Natural killer cell (primary cell): ENCODE measurements at regions not wholly inside any gene's neighbourhood (a gene's known extent, or its start where the extent isn't known, plus 50 kb on each side); places are given as distances from the start of the nearest gene placed in this dataset.

Source experiments
- ATAC-seq, 3 donors: fragments of 150-1000 bp in 2 of 3; fragments of 200-7000 bp in 1 of 3; cut with Tn5 transposase; 1 replicate in 1 of 3; 2 replicates in 2 of 3; pipeline ENCODE4 v1.10.0; 2021; ENCODE audit warnings: mild to moderate bottlenecking in 2 of 3, moderate library complexity in 2 of 3
- DNase-seq, 2 donors: peaks; one replicate each; pipeline versions ENCODE4 v3.0.0 to v3.0.0-alpha.2; 2013 to 2021; ENCODE audit warnings: mixed read lengths in 1 of 2
- H3K27ac ChIP-seq: one replicate; pipeline ENCODE4 v1.5.1; 2013; ENCODE audit warnings: mild to moderate bottlenecking, low read length
- H3K27me3 ChIP-seq: one replicate; pipeline ENCODE4 v1.6.1; 2013; ENCODE audit warnings: low read length; ENCODE audit not compliant: control insufficient read depth, insufficient read depth
- H3K36me3 ChIP-seq: one replicate; pipeline ENCODE4 v1.6.1; 2013; ENCODE audit warnings: low read length; ENCODE audit not compliant: control insufficient read depth, insufficient read depth
- H3K4me1 ChIP-seq: one replicate; pipeline ENCODE4 v1.6.1; 2013; ENCODE audit warnings: low read length; ENCODE audit not compliant: control insufficient read depth, insufficient read depth
- H3K4me3 ChIP-seq: one replicate; pipeline ENCODE4 v1.5.1; 2013; ENCODE audit warnings: low read length
- H3K9me3 ChIP-seq: one replicate; pipeline ENCODE4 v1.6.1; 2013; ENCODE audit warnings: low read length; ENCODE audit not compliant: control insufficient read depth, insufficient read depth
- H3K27ac Mint-ChIP-seq, 2 donors: one replicate each; pipeline ENCODE4 v1.8.0; 2022; ENCODE audit warnings: mild to moderate bottlenecking in 2 of 2, mixed read lengths in 2 of 2, moderate library complexity in 1 of 2
- H3K27me3 Mint-ChIP-seq, 2 donors: one replicate each; pipeline ENCODE4 v1.8.0; 2022; ENCODE audit warnings: low read depth in 2 of 2, mixed read lengths in 2 of 2
- H3K36me3 Mint-ChIP-seq: one replicate; pipeline ENCODE4 v1.8.0; 2022; ENCODE audit warnings: mixed read lengths
- H3K4me1 Mint-ChIP-seq, 2 donors: one replicate each; pipeline ENCODE4 v1.8.0; 2022; ENCODE audit warnings: mixed read lengths in 2 of 2
- H3K4me3 Mint-ChIP-seq: one replicate; pipeline ENCODE4 v1.8.0; 2022; ENCODE audit warnings: mild to moderate bottlenecking, moderate library complexity, mixed read lengths
- H3K9me3 Mint-ChIP-seq, 2 donors: one replicate each; pipeline ENCODE4 v1.8.0; 2022; ENCODE audit warnings: mixed read lengths in 2 of 2
- WGBS: methylation state at CpG from one replicate; pipeline ENCODE4 v1.1.7; 2013; ENCODE audit warnings: missing lambda C conversion rate; ENCODE audit not compliant: insufficient coverage; 5-methylcytosine and 5-hydroxymethylcytosine counted together
- intact Hi-C: fragments of 100-400 bp; cut with micrococcal nuclease; formaldehyde crosslinking; loops from one replicate; pipeline ENCODE4 v1.14.2; 2022
- TF ChIP-seq, protein P1 (sequence below): fragments of 200-600 bp; IDR thresholded peaks from one replicate; pipeline ENCODE4 v1.8.0; 2022; ENCODE audit warnings: antibody characterized with exemption

DNA sequence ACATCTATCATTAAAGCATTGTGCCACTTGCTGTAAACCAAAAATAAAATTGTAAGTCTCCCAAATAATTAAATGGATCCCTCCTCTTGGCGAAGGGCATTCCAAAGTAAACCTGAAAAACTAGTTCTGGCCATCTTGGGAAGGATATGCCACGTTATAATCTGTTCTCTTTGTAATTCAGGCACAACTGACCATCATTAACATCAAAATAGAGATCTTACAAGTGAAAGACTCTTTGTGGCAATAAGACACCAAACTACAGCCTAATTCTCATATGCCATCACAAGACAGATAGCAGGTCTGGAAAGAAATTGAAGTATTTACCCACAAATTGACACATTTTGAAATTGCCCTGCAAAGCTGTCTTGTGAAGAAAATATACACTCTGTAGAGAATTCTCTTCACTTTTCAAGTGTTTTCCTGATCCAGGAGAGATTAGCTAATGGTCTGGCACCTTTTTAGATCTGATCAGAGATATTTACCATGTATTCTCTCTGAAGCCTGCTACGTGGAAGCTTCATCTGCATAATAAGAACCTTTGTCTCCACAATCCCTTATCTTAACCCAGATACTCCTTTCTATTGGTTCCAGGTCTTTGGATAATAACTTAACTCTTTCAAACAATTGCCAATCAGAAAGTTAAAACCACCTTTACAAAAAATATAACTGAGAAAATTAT, 630.4 kb upstream of the CCDC179 start:
- TF ChIP-seq, protein P1, sequence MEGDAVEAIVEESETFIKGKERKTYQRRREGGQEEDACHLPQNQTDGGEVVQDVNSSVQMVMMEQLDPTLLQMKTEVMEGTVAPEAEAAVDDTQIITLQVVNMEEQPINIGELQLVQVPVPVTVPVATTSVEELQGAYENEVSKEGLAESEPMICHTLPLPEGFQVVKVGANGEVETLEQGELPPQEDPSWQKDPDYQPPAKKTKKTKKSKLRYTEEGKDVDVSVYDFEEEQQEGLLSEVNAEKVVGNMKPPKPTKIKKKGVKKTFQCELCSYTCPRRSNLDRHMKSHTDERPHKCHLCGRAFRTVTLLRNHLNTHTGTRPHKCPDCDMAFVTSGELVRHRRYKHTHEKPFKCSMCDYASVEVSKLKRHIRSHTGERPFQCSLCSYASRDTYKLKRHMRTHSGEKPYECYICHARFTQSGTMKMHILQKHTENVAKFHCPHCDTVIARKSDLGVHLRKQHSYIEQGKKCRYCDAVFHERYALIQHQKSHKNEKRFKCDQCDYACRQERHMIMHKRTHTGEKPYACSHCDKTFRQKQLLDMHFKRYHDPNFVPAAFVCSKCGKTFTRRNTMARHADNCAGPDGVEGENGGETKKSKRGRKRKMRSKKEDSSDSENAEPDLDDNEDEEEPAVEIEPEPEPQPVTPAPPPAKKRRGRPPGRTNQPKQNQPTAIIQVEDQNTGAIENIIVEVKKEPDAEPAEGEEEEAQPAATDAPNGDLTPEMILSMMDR: no peak
- peaks cover 0 to 4% of the 10 kb centered on the region in 2 donors for H3K27me3 Mint-ChIP-seq
- Histone ChIP-seq H3K4me3 (no peak overlapping the region), H3K4me1 (no peaks in the 10 kb centered on the region), H3K9me3 (no peaks in the 10 kb centered on the region), H3K36me3 (no peaks in the 10 kb centered on the region), H3K27ac (no peak overlapping the region), H3K27me3 (no peaks in the 10 kb centered on the region)
- ATAC-seq (no peak), DNase-seq (no peak)
- H3K4me3 Mint-ChIP-seq: no peak overlapping the region
- intact Hi-C loops: no loop called here
- peaks cover 7% of the 10 kb centered on the region for H3K36me3 Mint-ChIP-seq
- H3K27ac Mint-ChIP-seq: no peak overlapping the region
- WGBS: 65% methylated on average over 3 of the region's 3 CpGs
- H3K9me3 Mint-ChIP-seq: peaks cover 6 to 8% of the 10 kb centered on the region in 2 donors
- no peaks in the 10 kb centered on the region for H3K4me1 Mint-ChIP-seq

DNA sequence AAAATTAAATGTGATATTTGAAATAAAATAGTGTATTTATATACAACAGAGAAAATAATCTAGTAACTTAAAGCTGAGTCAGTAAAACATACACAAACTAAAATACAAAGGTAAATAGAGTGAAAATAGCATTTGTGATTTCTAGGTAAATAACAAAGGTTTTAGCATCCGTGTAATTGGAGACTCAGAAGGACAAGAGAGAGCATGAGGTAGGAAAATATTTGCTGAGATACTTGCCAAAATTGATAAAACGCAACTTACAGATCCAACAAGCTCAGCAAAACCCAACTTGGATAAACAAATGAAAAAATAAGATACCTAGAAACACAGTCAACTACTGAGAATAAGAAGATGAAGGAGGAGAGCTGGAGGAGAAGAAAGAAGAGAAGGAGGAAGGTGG, 634.7 kb upstream of the CCDC179 start:
- Histone ChIP-seq H3K4me1 (no peaks in the 10 kb centered on the region), H3K27ac (no peak overlapping the region), H3K4me3 (no peak overlapping the region), H3K36me3 (no peaks in the 10 kb centered on the region), H3K9me3 (no peaks in the 10 kb centered on the region), H3K27me3 (no peaks in the 10 kb centered on the region)
- peaks cover 0 to 4% of the 10 kb centered on the region in 2 donors for H3K27me3 Mint-ChIP-seq
- H3K36me3 Mint-ChIP-seq: no peaks in the 10 kb centered on the region
- TF ChIP-seq, protein P1: no peak
- no peak for ATAC-seq
- H3K27ac Mint-ChIP-seq: no peak overlapping the region
- H3K9me3 Mint-ChIP-seq: no peaks in the 10 kb centered on the region
- 43% methylated on average over 1 of the region's 2 CpGs for WGBS
- H3K4me1 Mint-ChIP-seq: no peaks in the 10 kb centered on the region
- no peak for DNase-seq
- intact Hi-C loops: no loop called here
- H3K4me3 Mint-ChIP-seq: no peak overlapping the region

DNA sequence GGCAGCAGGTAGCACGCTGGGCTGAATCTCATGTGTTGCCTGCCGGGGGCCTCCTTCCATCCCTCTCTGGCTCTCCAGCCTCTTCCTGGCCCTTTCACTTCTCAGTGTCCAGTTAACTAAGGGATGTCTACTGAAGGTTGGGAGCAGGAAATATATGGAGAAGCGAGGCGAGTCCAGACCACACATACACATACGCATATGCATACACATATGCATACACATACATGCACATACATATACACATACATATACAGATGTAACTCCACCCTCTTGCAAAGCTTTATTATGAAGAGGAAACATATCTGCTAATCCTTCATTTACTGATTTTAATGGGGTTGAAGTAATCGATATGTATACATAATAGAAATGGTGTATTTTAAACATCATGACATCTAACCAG, 636.1 kb upstream of the CCDC179 start:
- H3K27me3 Mint-ChIP-seq: peaks cover 0 to 4% of the 10 kb centered on the region in 2 donors
- H3K4me3 ChIP-seq: no peak overlapping the region
- TF ChIP-seq, protein P1: no peak
- H3K9me3 Mint-ChIP-seq: no peaks in the 10 kb centered on the region
- no peak overlapping the region for H3K27ac ChIP-seq
- no peak for DNase-seq
- 90% methylated on average over 5 of the region's 6 CpGs for WGBS
- no peaks in the 10 kb centered on the region for H3K36me3 Mint-ChIP-seq
- no peaks in the 10 kb centered on the region for H3K4me1 ChIP-seq
- no peaks in the 10 kb centered on the region for H3K4me1 Mint-ChIP-seq
- no peaks in the 10 kb centered on the region for H3K9me3 ChIP-seq
- no peaks in the 10 kb centered on the region for H3K27me3 ChIP-seq
- H3K4me3 Mint-ChIP-seq: no peak overlapping the region
- intact Hi-C loops: no loop called here
- no peak overlapping the region for H3K27ac Mint-ChIP-seq
- no peaks in the 10 kb centered on the region for H3K36me3 ChIP-seq
- ATAC-seq: no peak

DNA sequence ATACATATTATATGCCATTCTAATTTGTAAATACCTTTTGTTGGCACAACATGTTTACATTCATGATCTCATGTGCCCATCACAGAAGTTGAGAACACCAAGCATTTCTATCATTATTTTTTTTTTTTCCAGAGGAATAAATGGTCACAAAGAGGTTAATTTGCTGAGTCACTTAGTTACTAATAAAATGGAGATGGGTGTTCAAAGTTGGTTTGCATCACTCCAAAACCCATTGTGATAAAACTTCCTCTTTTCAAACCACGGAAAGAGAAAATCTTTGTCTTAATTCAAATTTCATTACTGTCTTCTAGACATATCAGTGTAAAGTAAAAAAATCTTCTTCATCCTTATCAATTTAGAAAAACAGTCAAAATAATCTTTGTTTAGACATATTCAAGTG, 636.8 kb upstream of the CCDC179 start:
- Histone ChIP-seq H3K4me1 (no peaks in the 10 kb centered on the region), H3K4me3 (no peak overlapping the region), H3K27me3 (no peaks in the 10 kb centered on the region), H3K27ac (no peak overlapping the region), H3K36me3 (no peaks in the 10 kb centered on the region), H3K9me3 (no peaks in the 10 kb centered on the region)
- peaks cover 0 to 2% of the 10 kb centered on the region in 2 donors for H3K27me3 Mint-ChIP-seq
- no peaks in the 10 kb centered on the region for H3K9me3 Mint-ChIP-seq
- no peak overlapping the region for H3K4me3 Mint-ChIP-seq
- intact Hi-C loops: no loop called here
- TF ChIP-seq, protein P1: no peak
- H3K4me1 Mint-ChIP-seq: no peaks in the 10 kb centered on the region
- 17% methylated on average over 1 of the region's 1 CpG for WGBS
- no peak for ATAC-seq
- no peak overlapping the region for H3K27ac Mint-ChIP-seq
- H3K36me3 Mint-ChIP-seq: no peaks in the 10 kb centered on the region
- DNase-seq: no peak
